Activated naive CD4-positive, alpha-beta T cell treated with anti-CD3 and anti-CD28 coated beads, Interleukin-2, amount 50 U/mL, for 24 hours (primary cell): ENCODE measurements at regions not wholly inside any gene's neighbourhood (a gene's known extent, or its start where the extent isn't known, plus 50 kb on each side); places are given as distances from the start of the nearest gene placed in this dataset.
"Not testable (repeated sequence)": the region's sequence is repeated elsewhere in the genome, so short reads cannot be mapped to it uniquely, and the experiment has no call there.

Experiments used
- H3K27ac Mint-ChIP-seq: one replicate; pipeline ENCODE4 v1.8.0; 2021; ENCODE audit warnings: mild to moderate bottlenecking, mixed read lengths
- H3K27me3 Mint-ChIP-seq: one replicate; pipeline ENCODE4 v1.8.0; 2021; ENCODE audit warnings: mixed read lengths
- H3K36me3 Mint-ChIP-seq: one replicate; pipeline ENCODE4 v1.8.0; 2021; ENCODE audit warnings: mixed read lengths
- H3K4me1 Mint-ChIP-seq: one replicate; pipeline ENCODE4 v1.8.0; 2021; ENCODE audit warnings: mixed read lengths
- H3K4me3 Mint-ChIP-seq: one replicate; pipeline ENCODE4 v1.8.0; 2021; ENCODE audit warnings: mild to moderate bottlenecking, mixed read lengths
- H3K9me3 Mint-ChIP-seq: one replicate; pipeline ENCODE4 v1.8.0; 2021; ENCODE audit warnings: mixed read lengths

DNA sequence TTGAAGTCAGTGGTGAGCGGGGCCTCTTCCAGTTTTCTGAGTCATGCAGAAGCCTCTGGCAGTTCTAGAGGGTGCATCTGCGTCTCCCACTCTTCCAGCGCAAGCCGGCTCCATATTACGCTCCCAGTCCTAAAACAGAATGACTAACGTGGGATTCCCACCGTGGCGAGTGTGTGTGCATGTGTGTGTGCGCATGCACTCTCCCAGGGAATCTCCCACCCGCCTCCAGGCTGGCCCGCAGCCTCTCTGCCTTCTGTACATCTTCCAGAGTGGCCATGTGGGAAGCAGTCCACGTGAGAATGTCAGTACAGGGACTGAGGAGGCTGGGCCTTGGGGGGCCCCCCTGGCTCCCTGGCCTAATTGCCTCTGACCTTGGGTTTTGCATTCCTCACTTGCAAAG, 87.7 kb downstream of the LSM3 start:
- Mint-ChIP-seq H3K27ac (no peak overlapping the region), H3K4me3 (no peak overlapping the region), H3K4me1 (no peaks in the 10 kb centered on the region), H3K36me3 (no peaks in the 10 kb centered on the region), H3K9me3 (no peaks in the 10 kb centered on the region), H3K27me3 (no peaks in the 10 kb centered on the region)

GRCh38 chr3:14267976-14268375, 89.4 kb downstream of the LSM3 start:
- H3K9me3 Mint-ChIP-seq: no peaks in the 10 kb centered on the region
- no peaks in the 10 kb centered on the region for H3K4me1 Mint-ChIP-seq
- no peaks in the 10 kb centered on the region for H3K36me3 Mint-ChIP-seq
- H3K4me3 Mint-ChIP-seq: no peak overlapping the region
- no peaks in the 10 kb centered on the region for H3K27me3 Mint-ChIP-seq
- no peak overlapping the region for H3K27ac Mint-ChIP-seq

GRCh38 chr3:14268897-14269296, 90.3 kb downstream of the LSM3 start:
- H3K9me3 Mint-ChIP-seq: no peaks in the 10 kb centered on the region
- no peak overlapping the region for H3K27ac Mint-ChIP-seq
- no peaks in the 10 kb centered on the region for H3K27me3 Mint-ChIP-seq
- H3K36me3 Mint-ChIP-seq: no peaks in the 10 kb centered on the region
- no peaks in the 10 kb centered on the region for H3K4me1 Mint-ChIP-seq
- no peak overlapping the region for H3K4me3 Mint-ChIP-seq

DNA sequence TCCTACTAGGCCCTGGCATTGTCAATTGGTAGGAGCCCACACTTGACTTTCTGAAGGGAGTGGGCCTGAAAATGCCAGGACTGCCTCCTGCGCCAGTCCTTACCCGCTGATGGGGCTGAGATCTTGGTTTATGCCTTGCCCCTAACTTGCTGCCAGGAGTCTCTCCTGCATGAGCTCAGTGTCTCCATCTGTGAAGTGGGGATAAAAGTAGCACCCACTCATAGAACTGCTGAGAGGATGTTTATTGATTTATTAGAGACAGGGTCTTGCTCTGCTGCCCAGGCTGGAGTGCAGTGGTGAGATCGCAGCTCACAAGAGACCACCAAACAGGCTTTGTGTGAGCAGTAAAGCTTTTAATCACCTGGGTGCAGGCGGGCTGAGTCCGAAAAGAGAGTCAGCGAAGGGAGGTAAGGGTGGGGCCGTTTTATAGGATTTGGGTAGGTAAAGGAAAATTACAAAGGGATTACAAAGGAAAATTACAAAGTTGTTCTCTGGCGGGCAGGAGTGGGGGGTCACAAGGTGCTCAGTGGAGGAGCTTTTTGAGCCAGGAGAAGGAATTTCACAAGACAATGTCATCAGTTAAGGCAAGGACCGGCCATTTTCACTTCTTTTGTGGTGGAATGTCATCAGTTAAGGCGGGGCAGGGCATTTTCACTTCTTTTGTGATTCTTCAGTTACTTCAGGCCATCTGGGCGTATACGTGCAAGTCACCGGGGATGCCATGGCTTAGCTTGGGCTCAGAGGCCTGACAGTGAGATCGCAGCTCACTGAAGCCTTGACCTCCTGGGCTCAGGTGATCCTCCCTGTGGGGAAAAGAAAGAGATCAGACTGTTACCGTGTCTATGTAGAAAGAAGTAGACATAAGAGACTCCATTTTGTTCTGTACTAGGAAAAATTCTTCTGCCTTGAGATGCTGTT, 93.7 kb downstream of the LSM3 start:
- not testable (repeated sequence) for H3K27me3 Mint-ChIP-seq, H3K27ac Mint-ChIP-seq, H3K4me1 Mint-ChIP-seq, H3K9me3 Mint-ChIP-seq, H3K4me3 Mint-ChIP-seq, H3K36me3 Mint-ChIP-seq

- H3K9me3 Mint-ChIP-seq, H3K4me3 Mint-ChIP-seq, H3K4me1 Mint-ChIP-seq, H3K27me3 Mint-ChIP-seq, H3K36me3 Mint-ChIP-seq, H3K27ac Mint-ChIP-seq: not testable (repeated sequence)
These were observed 94.4 kb downstream of the LSM3 start for GRCh38 chr3:14272959-14273560.

DNA sequence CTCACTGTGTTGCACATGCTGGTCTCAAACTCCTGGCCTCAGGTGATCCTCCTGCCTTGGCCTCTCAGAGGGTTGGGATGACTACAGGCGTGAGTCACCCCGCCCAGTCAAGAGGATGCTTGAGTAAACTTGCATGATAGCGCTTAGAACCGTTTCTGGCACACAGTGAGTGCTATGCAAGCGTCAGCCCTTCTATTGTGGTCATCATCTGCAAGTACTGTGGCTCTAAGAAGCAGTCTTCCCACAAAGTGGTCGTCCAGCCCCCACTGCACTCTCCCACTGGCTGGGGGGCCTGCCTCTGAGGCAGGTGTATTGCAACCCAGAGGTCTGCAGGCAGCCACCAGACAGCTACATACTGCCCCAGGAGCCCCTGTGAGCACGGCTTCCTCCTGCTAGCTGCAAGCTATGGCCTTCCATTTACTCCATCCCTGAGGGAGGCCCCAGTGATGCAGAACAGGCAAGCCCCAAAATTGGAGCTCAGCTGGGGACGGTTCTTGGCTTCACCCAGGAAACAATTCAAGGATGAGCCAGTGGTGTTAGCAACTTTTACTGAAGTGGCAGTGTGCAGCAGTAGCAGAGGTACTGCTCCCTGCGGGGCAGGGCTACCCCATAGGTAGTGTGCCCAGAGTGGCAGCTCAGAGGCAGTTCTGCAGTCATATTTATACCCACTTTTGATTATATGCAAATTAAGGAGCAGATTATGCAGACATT, 95.4 kb downstream of the LSM3 start:
- Mint-ChIP-seq H3K4me3 (no peak overlapping the region), H3K27me3 (no peaks in the 10 kb centered on the region), H3K4me1 (no peaks in the 10 kb centered on the region), H3K27ac (no peak overlapping the region), H3K9me3 (no peaks in the 10 kb centered on the region), H3K36me3 (no peaks in the 10 kb centered on the region)

DNA sequence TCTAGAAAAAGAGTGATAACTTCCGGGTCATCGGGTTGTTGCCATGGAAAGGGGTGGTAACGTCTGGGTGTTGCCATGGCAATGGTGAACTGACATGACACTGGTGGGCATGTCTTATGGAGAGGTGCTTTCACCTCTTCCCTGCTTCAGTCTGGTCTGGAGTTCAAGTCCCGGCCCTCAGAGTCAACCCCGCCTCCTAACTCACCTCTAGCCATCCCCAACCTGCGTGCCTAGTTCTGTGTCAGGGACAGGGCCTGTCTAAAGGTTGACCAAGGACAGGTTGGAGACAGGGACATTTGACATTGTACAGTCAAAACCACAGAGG, 96.0 kb downstream of the LSM3 start:
- no peaks in the 10 kb centered on the region for H3K4me1 Mint-ChIP-seq
- no peaks in the 10 kb centered on the region for H3K36me3 Mint-ChIP-seq
- no peak overlapping the region for H3K27ac Mint-ChIP-seq
- no peak overlapping the region for H3K4me3 Mint-ChIP-seq
- H3K27me3 Mint-ChIP-seq: no peaks in the 10 kb centered on the region
- H3K9me3 Mint-ChIP-seq: no peaks in the 10 kb centered on the region

DNA sequence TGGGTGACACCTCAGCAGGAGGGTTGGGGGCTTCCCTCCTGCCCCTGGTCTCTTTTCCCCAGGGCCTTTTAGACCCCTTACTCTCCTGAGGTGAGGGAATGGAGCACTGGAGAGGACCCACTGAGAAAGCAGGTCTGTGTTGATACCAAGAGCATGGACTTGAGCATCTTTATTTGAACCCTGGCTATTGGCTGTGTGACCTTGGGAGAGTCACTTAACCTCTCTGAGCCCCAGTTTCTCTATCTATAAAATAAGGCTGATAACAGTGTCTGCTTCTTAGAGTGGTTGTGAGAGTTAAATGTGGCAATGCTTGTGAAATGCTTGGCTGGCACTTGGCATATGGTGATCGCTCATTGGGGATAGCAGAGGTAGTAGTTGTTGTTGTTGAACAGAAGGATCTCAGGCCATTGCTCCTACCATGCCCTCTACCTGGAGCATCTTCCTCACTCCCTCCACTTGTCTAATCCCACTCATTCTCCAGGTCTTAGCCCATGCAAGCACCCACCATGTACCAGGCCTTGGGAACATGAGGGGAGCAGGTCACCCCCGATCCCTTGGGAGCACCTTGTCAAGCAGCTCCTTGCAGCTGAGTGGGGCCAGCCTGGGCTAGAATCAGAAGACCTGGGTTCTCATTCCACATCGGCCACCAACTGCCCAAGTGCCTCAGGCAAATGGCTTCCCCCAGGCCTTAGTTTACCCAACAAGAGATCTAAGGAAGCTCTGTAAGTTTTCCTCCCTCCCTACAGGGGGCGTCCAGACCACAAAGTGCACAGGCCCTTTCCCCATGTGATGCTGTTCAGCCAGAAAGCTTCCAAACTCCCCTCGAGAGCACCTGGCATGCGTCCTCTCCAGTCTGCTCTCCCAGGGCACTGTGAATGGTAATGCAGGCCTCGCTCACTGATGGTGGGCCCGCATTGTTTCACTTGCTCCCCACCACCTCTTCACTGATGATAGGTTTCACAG, 96.7 kb downstream of the LSM3 start:
- H3K27me3 Mint-ChIP-seq: no peaks in the 10 kb centered on the region
- H3K36me3 Mint-ChIP-seq: no peaks in the 10 kb centered on the region
- no peak overlapping the region for H3K4me3 Mint-ChIP-seq
- no peaks in the 10 kb centered on the region for H3K4me1 Mint-ChIP-seq
- H3K9me3 Mint-ChIP-seq: no peaks in the 10 kb centered on the region
- H3K27ac Mint-ChIP-seq: no peak overlapping the region

DNA sequence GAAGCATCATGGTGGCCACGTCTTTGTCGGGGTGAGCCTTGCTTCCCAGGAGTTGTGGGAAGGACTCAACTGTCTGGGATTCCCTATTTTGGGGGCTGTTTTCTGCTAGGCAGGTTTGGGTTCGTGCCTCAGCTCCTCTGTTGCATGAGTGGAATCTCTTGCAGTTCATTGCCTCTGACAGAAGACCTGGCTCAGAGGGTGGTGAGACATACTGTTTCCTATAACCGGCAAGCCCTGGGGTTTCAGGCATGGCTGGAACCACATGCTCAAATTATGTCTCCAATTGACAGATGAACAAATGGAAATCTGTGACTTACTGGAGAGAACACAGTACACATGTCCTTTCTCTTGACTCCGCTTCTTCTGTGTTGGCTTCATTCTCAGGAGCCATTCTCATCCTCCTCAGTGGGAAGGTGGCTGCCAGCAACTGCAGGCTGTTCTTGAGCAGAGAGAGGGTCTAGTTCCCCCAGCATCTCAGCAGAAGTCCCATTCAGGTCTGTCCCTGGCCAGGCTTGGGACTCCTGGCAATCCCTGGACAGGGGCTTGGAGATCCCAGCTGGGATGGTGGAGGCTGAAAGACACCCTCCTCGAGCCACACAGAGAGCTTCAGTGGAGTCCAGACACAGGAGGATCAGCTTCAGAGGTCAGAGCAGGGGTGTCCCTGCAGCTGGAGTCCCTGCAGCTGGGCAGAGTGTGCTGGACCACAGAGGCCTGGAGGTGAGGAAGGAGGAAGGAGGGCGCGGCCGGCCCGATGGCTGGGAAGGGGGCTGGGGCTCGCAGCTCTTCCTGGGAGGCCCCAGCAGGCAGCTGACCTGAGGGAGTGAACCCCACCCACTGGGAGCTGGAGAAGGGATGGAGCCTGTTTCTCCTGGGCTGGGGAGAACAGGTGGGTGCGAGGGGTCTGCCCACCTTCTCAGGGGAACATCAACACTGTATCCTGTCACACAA, 97.6 kb downstream of the LSM3 start:
- Mint-ChIP-seq H3K36me3 (no peaks in the 10 kb centered on the region), H3K27me3 (no peaks in the 10 kb centered on the region)

DNA sequence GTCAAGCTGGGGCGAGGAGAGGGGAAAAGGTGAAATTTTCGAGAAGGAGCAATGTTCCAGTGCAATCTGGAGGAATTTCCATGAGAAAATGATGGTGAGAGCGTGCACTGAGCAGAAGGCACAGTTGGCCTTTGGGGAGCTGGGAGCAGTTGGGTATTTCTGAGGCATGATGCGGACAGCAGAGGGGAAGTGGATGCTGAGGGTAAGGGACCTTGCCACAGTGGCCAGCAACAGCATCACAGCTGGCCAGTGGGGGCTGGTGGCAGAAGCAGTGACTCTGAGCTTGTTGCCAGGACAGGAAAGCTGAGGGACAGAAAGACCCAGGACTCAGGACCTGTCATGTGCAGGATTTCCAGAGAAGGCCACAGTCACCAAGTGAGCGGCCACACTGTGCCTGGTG, 98.9 kb downstream of the LSM3 start:
- H3K4me1 Mint-ChIP-seq: no peaks in the 10 kb centered on the region
- H3K27me3 Mint-ChIP-seq: no peaks in the 10 kb centered on the region
- H3K9me3 Mint-ChIP-seq: no peaks in the 10 kb centered on the region
- no peaks in the 10 kb centered on the region for H3K36me3 Mint-ChIP-seq
- no peak overlapping the region for H3K4me3 Mint-ChIP-seq
- H3K27ac Mint-ChIP-seq: no peak overlapping the region

More for the DNA sequence above, 97.6 kb downstream of the LSM3 start:
- no peak overlapping the region for H3K4me3 Mint-ChIP-seq
- no peaks in the 10 kb centered on the region for H3K4me1 Mint-ChIP-seq
- H3K27ac Mint-ChIP-seq: no peak overlapping the region
- no peaks in the 10 kb centered on the region for H3K9me3 Mint-ChIP-seq

GRCh38 chr3:14278265-14278798, 99.7 kb downstream of the LSM3 start:
- Mint-ChIP-seq H3K9me3 (no peaks in the 10 kb centered on the region), H3K36me3 (no peaks in the 10 kb centered on the region), H3K4me1 (no peaks in the 10 kb centered on the region), H3K4me3 (no peak overlapping the region), H3K27ac (no peak overlapping the region), H3K27me3 (no peaks in the 10 kb centered on the region)

DNA sequence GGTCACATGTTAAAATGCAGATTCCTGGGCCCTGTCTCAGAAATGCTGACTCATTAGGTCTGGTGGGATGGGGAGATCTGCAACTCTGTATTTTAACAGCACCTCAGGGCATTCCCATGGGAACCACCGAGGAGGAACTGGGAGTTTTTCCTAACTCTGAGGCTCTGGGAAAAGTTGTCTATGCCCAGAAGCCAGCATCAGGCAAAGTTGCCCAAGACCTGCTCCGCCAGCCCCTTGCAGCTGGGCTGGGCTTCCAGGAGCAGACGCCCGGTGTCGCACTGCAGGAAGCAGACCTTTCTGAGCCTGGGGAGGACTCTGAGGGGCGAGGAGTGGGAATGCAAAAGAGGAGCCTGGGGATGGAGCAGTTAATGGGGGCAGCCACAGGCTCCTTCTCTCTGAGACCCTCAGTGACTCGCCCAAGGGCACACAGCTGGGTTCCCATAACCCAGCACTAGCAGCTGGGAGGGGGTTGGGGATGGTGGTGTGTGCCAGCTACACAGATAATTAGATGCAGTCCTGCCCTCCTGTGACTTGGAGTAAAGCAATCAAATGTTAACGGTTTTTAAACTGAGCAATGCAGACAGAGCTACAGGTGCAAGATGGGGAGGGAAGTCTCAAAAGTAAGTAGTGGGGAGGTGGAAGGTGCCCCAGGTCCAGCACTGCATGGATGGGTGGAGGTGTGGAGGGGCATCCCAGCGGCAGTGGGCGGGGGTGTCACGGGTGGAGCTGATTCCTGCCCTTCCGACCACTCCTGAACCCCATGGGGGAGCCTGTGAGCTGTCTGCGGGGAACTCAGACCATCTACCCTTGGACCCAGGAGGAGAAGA, 100.4 kb downstream of the LSM3 start:
- Mint-ChIP-seq H3K27ac (no peak overlapping the region), H3K4me1 (no peaks in the 10 kb centered on the region), H3K9me3 (no peaks in the 10 kb centered on the region), H3K27me3 (no peaks in the 10 kb centered on the region), H3K4me3 (no peak overlapping the region), H3K36me3 (no peaks in the 10 kb centered on the region)

DNA sequence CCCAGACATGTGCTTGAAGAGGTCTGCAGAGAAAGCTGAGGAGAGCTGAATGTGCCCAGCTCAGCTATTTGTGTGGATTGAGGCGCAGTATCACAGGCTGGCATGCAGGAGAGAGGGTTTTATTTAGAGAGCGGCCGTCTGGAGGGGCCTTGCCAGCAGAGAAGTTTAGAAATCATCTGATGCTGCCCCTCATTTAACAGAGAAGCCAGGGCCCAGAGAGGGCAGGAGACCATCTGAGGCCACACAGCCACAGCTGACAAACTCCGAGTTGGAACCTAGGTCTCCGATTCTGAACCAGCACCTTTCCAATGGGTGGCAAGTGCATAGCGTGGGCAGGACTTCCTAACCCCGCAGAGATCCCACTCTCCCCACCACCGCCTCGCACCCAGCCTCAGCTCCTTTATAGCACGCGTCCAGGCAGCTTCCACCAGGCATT, 101.0 kb downstream of the LSM3 start:
- H3K9me3 Mint-ChIP-seq: no peaks in the 10 kb centered on the region
- H3K27me3 Mint-ChIP-seq: no peaks in the 10 kb centered on the region
- H3K36me3 Mint-ChIP-seq: no peaks in the 10 kb centered on the region
- no peak overlapping the region for H3K27ac Mint-ChIP-seq
- no peak overlapping the region for H3K4me3 Mint-ChIP-seq
- no peaks in the 10 kb centered on the region for H3K4me1 Mint-ChIP-seq

DNA sequence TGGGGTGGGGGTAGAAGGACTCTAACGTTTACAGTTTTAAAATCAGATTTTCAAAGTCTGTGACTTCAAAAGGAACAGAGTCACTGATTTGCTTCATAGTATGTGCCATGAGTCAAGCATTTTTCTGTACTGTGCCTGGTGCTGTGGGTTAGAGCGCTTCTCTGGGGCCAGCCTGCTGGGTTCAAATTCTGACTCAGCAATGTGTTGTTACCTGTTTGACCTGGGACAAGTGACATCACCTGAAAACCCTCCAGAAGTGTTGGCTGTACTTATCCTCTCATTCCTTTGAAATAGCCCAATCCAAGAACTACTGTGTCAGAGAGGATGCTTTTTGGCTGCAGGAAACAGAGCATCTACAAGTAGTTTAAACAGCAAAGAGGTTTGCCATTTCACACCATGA, 101.7 kb downstream of the LSM3 start:
- Mint-ChIP-seq H3K27me3 (no peaks in the 10 kb centered on the region), H3K27ac (no peak overlapping the region), H3K9me3 (no peaks in the 10 kb centered on the region), H3K4me3 (no peak overlapping the region), H3K36me3 (no peaks in the 10 kb centered on the region), H3K4me1 (no peaks in the 10 kb centered on the region)
